GM12878 (cell line): ENCODE measurements at regions not wholly inside any gene's neighbourhood (a gene's known extent, or its start where the extent isn't known, plus 50 kb on each side); places are given as distances from the start of the nearest gene placed in this dataset.

Source experiments
- ATAC-seq: fragments of 200-7000 bp; cut with Tn5 transposase; 3 replicates; pipeline ENCODE4 v1.9.1; 2020; ENCODE audit warnings: mild to moderate bottlenecking, moderate library complexity
- BruUV-seq: library from RNA; stranded (reverse); fragments of 400-500 nt; replicated peaks from 2 replicates; lab custom pipeline; 2021; lab: Mats Ljungman, UMichigan
- CTCF ChIA-PET: fragments of 300-600 bp; sonication (Branson Sonifier 250); formaldehyde crosslinking; extraction: SDS; loops from one replicate; lab custom pipeline; 2021; ENCODE audit warnings: inconsistent platforms; lab: Yijun Ruan, JAX
- POLR2A ChIA-PET: fragments of 350-600 bp; formaldehyde crosslinking; extraction: SDS; loops from one replicate; lab custom pipeline; 2021; ENCODE audit warnings: inconsistent platforms; lab: Charles Lee
- RAD21 ChIA-PET: fragments of 300-600 bp; sonication (Branson Sonifier 250); formaldehyde crosslinking; loops from one replicate; lab custom pipeline; 2023; ENCODE audit warnings: antibody characterized with exemption; ENCODE audit not compliant: unreplicated experiment; lab: Charles Lee
- SMC1A ChIA-PET: fragments of 300-600 bp; sonication (Branson Sonifier 250); formaldehyde crosslinking; loops from one replicate; lab custom pipeline; 2023; ENCODE audit not compliant: unreplicated experiment, uncharacterized antibody; lab: Charles Lee
- DNase-seq: peaks from one replicate; pipeline ENCODE4 v3.0.0-alpha.2; 2011; ENCODE audit warnings: low read depth, low spot score
- FAIRE-seq: peaks from 3 replicates; lab custom pipeline; 2011; peaks lifted over from hg19 to GRCh38; lab: Jason Lieb, UNC
- H2AFZ ChIP-seq: 2 replicates; pipeline ENCODE4 v1.6.0; 2011; ENCODE audit warnings: low read depth, low read length, control low read depth; ENCODE audit not compliant: control insufficient read depth
- H3K27ac ChIP-seq: 2 replicates; pipeline ENCODE4 v1.5.1; 2011; ENCODE audit warnings: control low read depth; ENCODE audit not compliant: control insufficient read depth, insufficient read depth
- H3K27me3 ChIP-seq, 2 experiments: replicated peaks in 1 of 2; 2 replicates each; pipeline versions ENCODE4 v1.6.0 to v1.6.1; 2011; ENCODE audit warnings: low read length in 1 of 2; ENCODE audit not compliant: control insufficient read depth in 2 of 2, insufficient read depth in 2 of 2
- H3K36me3 ChIP-seq, 2 experiments: 2 replicates each; pipeline ENCODE4 v1.5.1; 2011; ENCODE audit warnings: low read length in 1 of 2; ENCODE audit not compliant: control insufficient read depth in 2 of 2, insufficient read depth in 2 of 2
- H3K4me1 ChIP-seq: 2 replicates; pipeline ENCODE4 v1.6.1; 2011; ENCODE audit warnings: mild to moderate bottlenecking, low read length, moderate library complexity, mixed read lengths; ENCODE audit not compliant: control insufficient read depth, insufficient read depth
- H3K4me2 ChIP-seq: 2 replicates; pipeline ENCODE4 v1.6.0; 2011; ENCODE audit warnings: control low read depth; ENCODE audit not compliant: control insufficient read depth, insufficient read depth
- H3K4me3 ChIP-seq: fragments of 200-600 bp; sonication (generic); 2 replicates; pipeline ENCODE4 v1.5.1; 2016
- H3K79me2 ChIP-seq: 2 replicates; pipeline ENCODE4 v1.6.0; 2011; ENCODE audit warnings: low read length; ENCODE audit not compliant: control insufficient read depth, insufficient read depth
- H3K9ac ChIP-seq: 2 replicates; pipeline ENCODE4 v1.8.0; 2011; ENCODE audit warnings: low read length, control low read depth, mixed read lengths; ENCODE audit not compliant: control insufficient read depth, insufficient read depth
- H3K9me3 ChIP-seq: replicated peaks from 3 replicates; pipeline ENCODE4 v1.5.1; 2011; ENCODE audit warnings: mild to moderate bottlenecking, low read length; ENCODE audit not compliant: control insufficient read depth, insufficient read depth
- H4K20me1 ChIP-seq: 2 replicates; pipeline ENCODE4 v1.6.0; 2011; ENCODE audit not compliant: control insufficient read depth, insufficient read depth
- BCLAF1 ChIP-seq: fragments of 450-650 bp; IDR thresholded peaks from 2 replicates; pipeline ENCODE4 v1.6.1; 2017; ENCODE audit warnings: antibody characterized with exemption, mild to moderate bottlenecking, moderate library complexity
- E2F8 ChIP-seq: fragments of 450-650 bp; IDR thresholded peaks from 2 replicates; pipeline ENCODE4 v1.6.1; 2018; ENCODE audit warnings: mild to moderate bottlenecking, low read depth, moderate library complexity; ENCODE audit not compliant: partially characterized antibody
- HDAC2 ChIP-seq: fragments of 200-600 bp; sonication (generic); IDR thresholded peaks from 2 replicates; pipeline ENCODE4 v1.6.1; 2017
- NFYB ChIP-seq: IDR thresholded peaks from 2 replicates; pipeline ENCODE4 v1.6.1; 2011; ENCODE audit warnings: low read depth, mild to moderate bottlenecking, low read length, improper control_type of control experiment, moderate library complexity; ENCODE audit not compliant: insufficient read depth
- NR2C2 ChIP-seq: IDR thresholded peaks from 2 replicates; pipeline ENCODE4 v1.6.1; 2011; ENCODE audit warnings: borderline replicate concordance, low read depth; ENCODE audit not compliant: control insufficient read depth, insufficient read length
- PAX5 ChIP-seq: IDR thresholded peaks from 2 replicates; pipeline ENCODE4 v1.6.1; 2011; ENCODE audit warnings: low read depth, low read length, borderline replicate concordance
- POLR2AphosphoS2 ChIP-seq: IDR thresholded peaks from 2 replicates; pipeline ENCODE4 v1.6.1; 2011; ENCODE audit warnings: low read depth, mild to moderate bottlenecking, low read length, improper control_type of control experiment, moderate library complexity
- RAD51 ChIP-seq: fragments of 450-650 bp; IDR thresholded peaks from 2 replicates; pipeline ENCODE4 v1.6.1; 2016; ENCODE audit warnings: moderate library complexity, mild to moderate bottlenecking, inconsistent platforms
- SREBF2 ChIP-seq: IDR thresholded peaks from 2 replicates; pipeline ENCODE4 v1.6.1; 2012; ENCODE audit warnings: mild to moderate bottlenecking, low read length
- SRF ChIP-seq, 2 experiments: IDR thresholded peaks; 2 replicates each; pipeline ENCODE4 v1.6.1; 2011; ENCODE audit warnings: low read depth in 2 of 2, low read length in 2 of 2, mild to moderate bottlenecking in 1 of 2, moderate library complexity in 1 of 2
- STAT1 ChIP-seq: fragments of 450-650 bp; conservative IDR thresholded peaks from 2 replicates; pipeline ENCODE4 v1.6.1; 2014; ENCODE audit warnings: antibody characterized with exemption, mild to moderate bottlenecking
- ZNF207 ChIP-seq: fragments of 450-650 bp; IDR thresholded peaks from 2 replicates; pipeline ENCODE4 v1.6.1; 2014; ENCODE audit warnings: antibody characterized with exemption, mild to moderate bottlenecking, borderline replicate concordance
- ZNF217 ChIP-seq: fragments of 450-650 bp; IDR thresholded peaks from 2 replicates; pipeline ENCODE4 v1.6.1; 2017; ENCODE audit warnings: antibody characterized with exemption, mild to moderate bottlenecking
- ZNF274 ChIP-seq: IDR thresholded peaks from one replicate; pipeline ENCODE4 v1.8.0; 2011; ENCODE audit not compliant: insufficient read length, insufficient read depth
- WGBS: methylation state at CpG from one replicate; pipeline ENCODE4 v1.1.6; 2016; ENCODE audit warnings: low lambda C conversion rate; ENCODE audit not compliant: insufficient replicate concordance, insufficient coverage; ENCODE audit errors: missing lambda C conversion rate; 5-methylcytosine and 5-hydroxymethylcytosine counted together
- in situ Hi-C: fragments of 300-500 bp; cut with MboI; formaldehyde crosslinking; loops from 9 replicates; pipeline ENCODE4 v1.14.3; 2018; ENCODE audit warnings: mixed read lengths
- intact Hi-C: fragments of 100-400 bp; cut with micrococcal nuclease; formaldehyde crosslinking; loops from one replicate; pipeline ENCODE4 v1.14.2; 2022; ENCODE audit not compliant: unreplicated experiment

- H3K9me3 ChIP-seq = no peaks in the 10 kb centered on the region
- TF ChIP-seq NFYB (no peak), E2F8 (no peak), POLR2AphosphoS2 (no peak), SRF (IDR thresholded peaks at IDR 0.05; ENCODE audit: low read depth in 2 of 2, low read length in 2 of 2) (no peak), NR2C2 (no peak), STAT1 (no peak), HDAC2 (no peak), ZNF207 (no peak), ZNF274 (no peak), RAD51 (no peak), BCLAF1 (no peak), SREBF2 (no peak), ZNF217 (no peak), PAX5 (no peak)
- no TSS peak for BruUV-seq
- no peaks in the 10 kb centered on the region for H3K36me3 ChIP-seq
- H4K20me1 ChIP-seq = no peaks in the 10 kb centered on the region
- intact Hi-C loops = no loop called here
- H3K4me2 ChIP-seq = no peak overlapping the region
- ChIA-PET SMC1A (interaction anchor here (0.6 to 1.4 kb wide), 2 partner anchors 15 to 826 kb away, joined by 3 to 4 read pairs; no protein-coding TSS in a partner anchor), POLR2A (no interaction called here), RAD21 (no interaction called here), CTCF (no interaction called here)
- no peak overlapping the region for H3K9ac ChIP-seq
- no peaks in the 10 kb centered on the region for H3K79me2 ChIP-seq
- ATAC-seq (no peak), DNase-seq (no peak), FAIRE-seq (no peak)
- no peak overlapping the region for H2AFZ ChIP-seq
- H3K27ac ChIP-seq = no peak overlapping the region
- H3K4me3 ChIP-seq = no peak overlapping the region
- in situ Hi-C loops = no loop called here
- no peaks in the 10 kb centered on the region for H3K27me3 ChIP-seq
- no peaks in the 10 kb centered on the region for H3K4me1 ChIP-seq
- 36% methylated on average over 3 of the region's 3 CpGs for WGBS
These were observed 109.5 kb upstream of the MAN2A1 start for GRCh38 chr5:109580225-109580624.
